ENCODE measurements at regions not wholly inside any gene's neighbourhood (a gene's known extent, or its start where the extent isn't known, plus 50 kb on each side); places are given as distances from the start of the nearest gene placed in this dataset.
A peak's percentile ranks its signal among the peaks of the same experiment; 100 is the strongest.

- no peak overlapping the region for H3K27ac ChIP-seq (ENCODE audit: low read depth in 1 of 2, low read length in 2 of 2)
- ATAC-seq (ENCODE audit: low FRiP score) (no peak), DNase-seq (peak in 1 of 2 donors; percentile 53)
- 44 to 46% methylated on average over 13 of the region's 13 CpGs for WGBS, 2 donors
- no peak overlapping the region for H3K4me3 ChIP-seq (ENCODE audit: low read length in 2 of 2)
- no peaks in the 10 kb centered on the region for H3K4me1 ChIP-seq (ENCODE audit: control insufficient read depth in 1 of 2, insufficient read depth in 2 of 2, low read length in 2 of 2)
- no peaks in the 10 kb centered on the region for H3K27me3 ChIP-seq (ENCODE audit: control insufficient read depth in 1 of 2, insufficient read depth in 2 of 2, low read length in 1 of 2)
- H3K36me3 ChIP-seq (ENCODE audit: control insufficient read depth in 1 of 2, insufficient read depth in 2 of 2, low read length in 1 of 2) = no peaks in the 10 kb centered on the region
- intact Hi-C loops (cut with DNase I) = no loop called here
- H3K9me3 ChIP-seq (ENCODE audit: control insufficient read depth, low read length) = peaks cover 1% of the 10 kb centered on the region
Observed at GRCh38 chr6:170010665-170011203, 259.3 kb downstream of the ERMARD start.

- Histone ChIP-seq H3K4me3 (ENCODE audit: low read length in 2 of 2) (no peak overlapping the region), H3K9me3 (ENCODE audit: control insufficient read depth, low read length) (no peaks in the 10 kb centered on the region), H3K4me1 (ENCODE audit: control insufficient read depth in 1 of 2, insufficient read depth in 2 of 2, low read length in 2 of 2) (no peaks in the 10 kb centered on the region), H3K27me3 (ENCODE audit: control insufficient read depth in 1 of 2, insufficient read depth in 2 of 2, low read length in 1 of 2) (no peaks in the 10 kb centered on the region), H3K36me3 (ENCODE audit: control insufficient read depth in 1 of 2, insufficient read depth in 2 of 2, low read length in 1 of 2) (no peaks in the 10 kb centered on the region), H3K27ac (ENCODE audit: low read depth in 1 of 2, low read length in 2 of 2) (no peak overlapping the region)
- whole genome bisulfite sequencing, 2 donors = 93 to 95% methylated on average over 16 of the region's 16 CpGs
- no peak for DNase-seq
- intact Hi-C loops (cut with DNase I) = no loop called here
- no peak for ATAC-seq (ENCODE audit: low FRiP score)
Observed at GRCh38 chr6:170008294-170008785, 256.9 kb downstream of the ERMARD start.

- Histone ChIP-seq H3K9me3 (ENCODE audit: control insufficient read depth, low read length) (no peaks in the 10 kb centered on the region), H3K36me3 (ENCODE audit: control insufficient read depth in 1 of 2, insufficient read depth in 2 of 2, low read length in 1 of 2) (no peaks in the 10 kb centered on the region), H3K4me3 (ENCODE audit: low read length in 2 of 2) (no peak overlapping the region), H3K27ac (ENCODE audit: low read depth in 1 of 2, low read length in 2 of 2) (no peak overlapping the region), H3K4me1 (ENCODE audit: control insufficient read depth in 1 of 2, insufficient read depth in 2 of 2, low read length in 2 of 2) (no peaks in the 10 kb centered on the region), H3K27me3 (ENCODE audit: control insufficient read depth in 1 of 2, insufficient read depth in 2 of 2, low read length in 1 of 2) (no peaks in the 10 kb centered on the region)
- intact Hi-C loops (cut with DNase I) = no loop called here
- ATAC-seq (ENCODE audit: low FRiP score) = no peak
- 92 to 96% methylated on average over 17 of the region's 17 CpGs for WGBS, 2 donors
- peak in 1 of 2 donors; percentile 47 for DNase-seq
Observed at GRCh38 chr6:170007468-170008293, 256.3 kb downstream of the ERMARD start.

- intact Hi-C loops (cut with DNase I) = no loop called here
- H3K27me3 ChIP-seq (ENCODE audit: control insufficient read depth in 1 of 2, insufficient read depth in 2 of 2, low read length in 1 of 2) = no peaks in the 10 kb centered on the region
- WGBS, 2 donors = 89 to 91% methylated on average over 19 of the region's 19 CpGs
- no peaks in the 10 kb centered on the region for H3K36me3 ChIP-seq (ENCODE audit: control insufficient read depth in 1 of 2, insufficient read depth in 2 of 2, low read length in 1 of 2)
- H3K27ac ChIP-seq (ENCODE audit: low read depth in 1 of 2, low read length in 2 of 2) = no peak overlapping the region
- DNase-seq = peak in 1 of 2 donors; percentile 62
- no peaks in the 10 kb centered on the region for H3K9me3 ChIP-seq (ENCODE audit: control insufficient read depth, low read length)
- ATAC-seq (ENCODE audit: low FRiP score) = no peak
- no peaks in the 10 kb centered on the region for H3K4me1 ChIP-seq (ENCODE audit: control insufficient read depth in 1 of 2, insufficient read depth in 2 of 2, low read length in 2 of 2)
- H3K4me3 ChIP-seq (ENCODE audit: low read length in 2 of 2) = no peak overlapping the region
Observed at GRCh38 chr6:170006900-170007467, 255.6 kb downstream of the ERMARD start.

GRCh38 chr6:170006071-170006899, 254.9 kb downstream of the ERMARD start:
- no peaks in the 10 kb centered on the region for H3K4me1 ChIP-seq (ENCODE audit: control insufficient read depth in 1 of 2, insufficient read depth in 2 of 2, low read length in 2 of 2)
- DNase-seq (peak in 1 of 2 donors; percentile 36), ATAC-seq (ENCODE audit: low FRiP score) (no peak)
- intact Hi-C loops (cut with DNase I) = no loop called here
- 79 to 89% methylated on average over 7 of the region's 7 CpGs for WGBS, 2 donors
- H3K27me3 ChIP-seq (ENCODE audit: control insufficient read depth in 1 of 2, insufficient read depth in 2 of 2, low read length in 1 of 2) = no peaks in the 10 kb centered on the region
- no peaks in the 10 kb centered on the region for H3K36me3 ChIP-seq (ENCODE audit: control insufficient read depth in 1 of 2, insufficient read depth in 2 of 2, low read length in 1 of 2)
- no peak overlapping the region for H3K4me3 ChIP-seq (ENCODE audit: low read length in 2 of 2)
- H3K27ac ChIP-seq (ENCODE audit: low read depth in 1 of 2, low read length in 2 of 2) = no peak overlapping the region
- H3K9me3 ChIP-seq (ENCODE audit: control insufficient read depth, low read length) = no peaks in the 10 kb centered on the region

- Histone ChIP-seq H3K27me3 (ENCODE audit: control insufficient read depth in 1 of 2, insufficient read depth in 2 of 2, low read length in 1 of 2) (no peaks in the 10 kb centered on the region), H3K27ac (ENCODE audit: low read depth in 1 of 2, low read length in 2 of 2) (no peak overlapping the region), H3K4me3 (ENCODE audit: low read length in 2 of 2) (no peak overlapping the region), H3K9me3 (ENCODE audit: control insufficient read depth, low read length) (no peaks in the 10 kb centered on the region), H3K4me1 (ENCODE audit: control insufficient read depth in 1 of 2, insufficient read depth in 2 of 2, low read length in 2 of 2) (no peaks in the 10 kb centered on the region), H3K36me3 (ENCODE audit: control insufficient read depth in 1 of 2, insufficient read depth in 2 of 2, low read length in 1 of 2) (no peaks in the 10 kb centered on the region)
- ATAC-seq (ENCODE audit: low FRiP score) (no peak), DNase-seq (no peak)
- intact Hi-C loops (cut with DNase I) = no loop called here
Observed at GRCh38 chr6:170005665-170006064, 254.2 kb downstream of the ERMARD start.

- H3K36me3 ChIP-seq (ENCODE audit: control insufficient read depth in 1 of 2, insufficient read depth in 2 of 2, low read length in 1 of 2) = no peaks in the 10 kb centered on the region
- no peak overlapping the region for H3K27ac ChIP-seq (ENCODE audit: low read depth in 1 of 2, low read length in 2 of 2)
- intact Hi-C loops (cut with DNase I) = no loop called here
- no peaks in the 10 kb centered on the region for H3K9me3 ChIP-seq (ENCODE audit: control insufficient read depth, low read length)
- WGBS, 2 donors = 74 to 79% methylated on average over 5 of the region's 5 CpGs
- H3K4me3 ChIP-seq (ENCODE audit: low read length in 2 of 2) = no peak overlapping the region
- no peaks in the 10 kb centered on the region for H3K4me1 ChIP-seq (ENCODE audit: control insufficient read depth in 1 of 2, insufficient read depth in 2 of 2, low read length in 2 of 2)
- DNase-seq = peak in 1 of 2 donors; percentile 22
- H3K27me3 ChIP-seq (ENCODE audit: control insufficient read depth in 1 of 2, insufficient read depth in 2 of 2, low read length in 1 of 2) = no peaks in the 10 kb centered on the region
- no peak for ATAC-seq (ENCODE audit: low FRiP score)
Observed at GRCh38 chr6:170004585-170005210, 253.3 kb downstream of the ERMARD start.

GRCh38 chr6:170003451-170004160, 252.2 kb downstream of the ERMARD start:
- no peak for ATAC-seq (ENCODE audit: low FRiP score)
- H3K4me1 ChIP-seq (ENCODE audit: control insufficient read depth in 1 of 2, insufficient read depth in 2 of 2, low read length in 2 of 2) = no peaks in the 10 kb centered on the region
- intact Hi-C loops (cut with DNase I) = no loop called here
- no peaks in the 10 kb centered on the region for H3K36me3 ChIP-seq (ENCODE audit: control insufficient read depth in 1 of 2, insufficient read depth in 2 of 2, low read length in 1 of 2)
- H3K27ac ChIP-seq (ENCODE audit: low read depth in 1 of 2, low read length in 2 of 2) = no peak overlapping the region
- H3K9me3 ChIP-seq (ENCODE audit: control insufficient read depth, low read length) = no peaks in the 10 kb centered on the region
- DNase-seq = no peak
- no peaks in the 10 kb centered on the region for H3K27me3 ChIP-seq (ENCODE audit: control insufficient read depth in 1 of 2, insufficient read depth in 2 of 2, low read length in 1 of 2)
- no peak overlapping the region for H3K4me3 ChIP-seq (ENCODE audit: low read length in 2 of 2)
- 52 to 64% methylated on average over 1 of the region's 1 CpG for WGBS, 2 donors
